GM12892 (cell line): ENCODE measurements at regions not wholly inside any gene's neighbourhood (a gene's known extent, or its start where the extent isn't known, plus 50 kb on each side); places are given as distances from the start of the nearest gene placed in this dataset.

Experiments used
- POLR2A ChIP-seq: IDR thresholded peaks from 2 replicates; pipeline ENCODE4 v1.6.1; 2011; ENCODE audit warnings: low read depth, low read length, control low read depth
- POLR2AphosphoS5 ChIP-seq: IDR thresholded peaks from 2 replicates; pipeline ENCODE4 v1.6.1; 2011; ENCODE audit warnings: low read depth, low read length, control low read depth
- TAF1 ChIP-seq: IDR thresholded peaks from 2 replicates; pipeline ENCODE4 v1.6.1; 2011; ENCODE audit warnings: low read depth, mild to moderate bottlenecking, control low read depth, low read length, borderline replicate concordance

- TF ChIP-seq TAF1 (no peak), POLR2A (no peak), POLR2AphosphoS5 (no peak)
Measured at GRCh38 chr5:27472871-27473270, 434.5 kb upstream of the CDH9 start.
